ENCODE measurements at regions not wholly inside any gene's neighbourhood (a gene's known extent, or its start where the extent isn't known, plus 50 kb on each side); places are given as distances from the start of the nearest gene placed in this dataset.
A peak's percentile ranks its signal among the peaks of the same experiment; 100 is the strongest.

DNA sequence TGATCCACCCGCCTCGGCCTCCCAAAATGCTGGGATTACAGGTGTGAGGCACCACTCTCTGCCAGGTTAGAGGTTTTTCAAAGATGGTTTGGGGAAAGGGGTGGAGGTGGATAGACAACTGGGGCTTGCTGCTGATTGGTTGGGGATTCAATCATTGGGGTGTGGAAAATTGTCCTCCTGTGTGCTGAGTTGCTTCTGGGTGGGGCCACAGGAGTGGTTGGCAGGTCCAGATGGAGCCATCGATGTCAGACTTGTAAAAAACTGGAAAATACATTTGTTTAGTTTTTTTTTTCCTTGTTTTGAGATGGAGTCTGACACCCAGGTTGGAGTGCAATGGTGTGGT, 61.9 kb upstream of the CLINT1 start:
- 100% methylated on average over 3 of the region's 3 CpGs for WGBS (ENCODE audit: insufficient coverage)
- Histone ChIP-seq H3K4me3 (replicated peaks in 1 of 3; ENCODE audit: low read depth in 2 of 3, low read length in 3 of 3) (no peak overlapping the region), H3K4me2 (replicated peaks; ENCODE audit: extremely low read depth, low read length, poor library complexity, severe bottlenecking) (no peak overlapping the region), H3K4me1 (ENCODE audit: control insufficient read depth in 1 of 2, insufficient read depth in 2 of 2, low read length in 2 of 2) (peaks cover 22 to 28% of the 10 kb centered on the region in 2 donors), H3K9ac (ENCODE audit: insufficient read depth, low read length, poor library complexity, severe bottlenecking) (no peak overlapping the region), H3K79me2 (ENCODE audit: insufficient read depth, low read length) (no peaks in the 10 kb centered on the region), H2AFZ (ENCODE audit: insufficient read depth, low read depth, low read length, poor library complexity, severe bottlenecking) (no peak overlapping the region), H3K9me3 (replicated peaks in 1 of 2; ENCODE audit: control insufficient read depth in 1 of 2, insufficient read depth in 1 of 2, low read length in 2 of 2) (no peaks in the 10 kb centered on the region), H4K20me1 (ENCODE audit: insufficient read depth, low read length) (no peaks in the 10 kb centered on the region), H3K27me3 (ENCODE audit: control insufficient read depth in 2 of 2, insufficient read depth in 2 of 2, low read length in 2 of 2) (no peaks in the 10 kb centered on the region), H3K27ac (ENCODE audit: low read depth in 1 of 2, low read length in 2 of 2) (no peak overlapping the region), H3K36me3 (replicated peaks in 1 of 2; ENCODE audit: control insufficient read depth in 1 of 2, insufficient read depth in 2 of 2, low read length in 2 of 2) (no peaks in the 10 kb centered on the region)
- no peak for DNase-seq
- intact Hi-C loops (cut with micrococcal nuclease): no loop called here
- H3K9me3 Mint-ChIP-seq: no peaks in the 10 kb centered on the region
- TF ChIP-seq CTCF (IDR thresholded peaks at IDR 0.05): no peak
- H3K36me3 Mint-ChIP-seq: no peaks in the 10 kb centered on the region
- H3K4me1 Mint-ChIP-seq: peaks cover 36% of the 10 kb centered on the region
- H3K4me3 Mint-ChIP-seq: no peak overlapping the region
- no peak overlapping the region for H3K27ac Mint-ChIP-seq
- peaks cover 0 to 4% (median 0%) of the 10 kb centered on the region in 3 donors for H3K27me3 Mint-ChIP-seq (ENCODE audit: low read depth in 3 of 3)

GRCh38 chr5:157918811-157919742, 60.1 kb upstream of the CLINT1 start:
- Histone ChIP-seq H3K36me3 (replicated peaks in 1 of 2; ENCODE audit: control insufficient read depth in 1 of 2, insufficient read depth in 2 of 2, low read length in 2 of 2) (no peaks in the 10 kb centered on the region), H3K9me3 (replicated peaks in 1 of 2; ENCODE audit: control insufficient read depth in 1 of 2, insufficient read depth in 1 of 2, low read length in 2 of 2) (no peaks in the 10 kb centered on the region), H3K79me2 (ENCODE audit: insufficient read depth, low read length) (no peaks in the 10 kb centered on the region), H3K27ac (ENCODE audit: low read depth in 1 of 2, low read length in 2 of 2) (no peak overlapping the region), H3K27me3 (ENCODE audit: control insufficient read depth in 2 of 2, insufficient read depth in 2 of 2, low read length in 2 of 2) (no peaks in the 10 kb centered on the region), H3K4me1 (ENCODE audit: control insufficient read depth in 1 of 2, insufficient read depth in 2 of 2, low read length in 2 of 2) (peaks cover 22 to 28% of the 10 kb centered on the region in 2 donors), H2AFZ (ENCODE audit: insufficient read depth, low read depth, low read length, poor library complexity, severe bottlenecking) (peak overlapping the region; percentile 34), H3K4me2 (replicated peaks; ENCODE audit: extremely low read depth, low read length, poor library complexity, severe bottlenecking) (peak overlapping the region; percentile 67), H3K9ac (ENCODE audit: insufficient read depth, low read length, poor library complexity, severe bottlenecking) (no peak overlapping the region), H4K20me1 (ENCODE audit: insufficient read depth, low read length) (no peaks in the 10 kb centered on the region), H3K4me3 (replicated peaks in 1 of 3; ENCODE audit: low read depth in 2 of 3, low read length in 3 of 3) (peak overlapping the region in 1 of 3 experiments; percentile 46)
- H3K27ac Mint-ChIP-seq: peak overlapping the region in 6 of 7 donors; percentile 8 to 53 (median 30)
- H3K27me3 Mint-ChIP-seq (ENCODE audit: low read depth in 3 of 3): peaks cover 0 to 1% (median 0%) of the 10 kb centered on the region in 3 donors
- no peaks in the 10 kb centered on the region for H3K36me3 Mint-ChIP-seq
- intact Hi-C loops (cut with micrococcal nuclease): no loop called here
- 19% methylated on average over 5 of the region's 19 CpGs for WGBS (ENCODE audit: insufficient coverage)
- no peaks in the 10 kb centered on the region for H3K9me3 Mint-ChIP-seq
- peak in 1 of 3 donors; percentile 4 for DNase-seq
- H3K4me1 Mint-ChIP-seq: peaks cover 36% of the 10 kb centered on the region
- peak overlapping the region; percentile 63 to 82 for H3K4me3 Mint-ChIP-seq
- no peak for TF ChIP-seq CTCF (IDR thresholded peaks at IDR 0.05)
